Panc1 (cell line): ENCODE measurements at regions not wholly inside any gene's neighbourhood (a gene's known extent, or its start where the extent isn't known, plus 50 kb on each side); places are given as distances from the start of the nearest gene placed in this dataset.

ENCODE experiments used
- ATAC-seq: fragments of 200-7000 bp; cut with Tn5 transposase; 2 replicates; pipeline ENCODE4 v1.9.1; 2020; ENCODE audit warnings: mild to moderate bottlenecking, moderate library complexity
- BruUV-seq: library from RNA; stranded (reverse); fragments of 400-500 nt; replicated peaks from 2 replicates; lab custom pipeline; 2021; lab: Mats Ljungman, UMichigan
- CTCF ChIA-PET: fragments of 300-600 bp; sonication (Branson Sonifier 250); formaldehyde crosslinking; loops from one replicate; lab custom pipeline; 2022; ENCODE audit warnings: antibody characterized with exemption; lab: Charles Lee
- POLR2A ChIA-PET: fragments of 300-600 bp; sonication (Branson Sonifier 250); formaldehyde crosslinking; loops from one replicate; lab custom pipeline; 2022; ENCODE audit warnings: antibody characterized with exemption; lab: Charles Lee
- DNase-seq: peaks from one replicate; pipeline ENCODE4 v3.0.0-alpha.2; 2010; ENCODE audit warnings: low read depth, low spot score
- H3K27ac ChIP-seq: 2 replicates; pipeline ENCODE4 v1.5.1; 2011; ENCODE audit warnings: mild to moderate bottlenecking, low read length, inconsistent platforms
- H3K27me3 ChIP-seq: fragments of 200-500 bp; sonication (Bioruptor generic); 2 replicates; pipeline ENCODE4 v1.6.0; 2014; ENCODE audit warnings: low read length, inconsistent platforms; ENCODE audit not compliant: control insufficient read depth, insufficient read depth
- H3K36me3 ChIP-seq: fragments of 200-500 bp; sonication (Bioruptor generic); 2 replicates; pipeline ENCODE4 v1.5.1; 2014; ENCODE audit warnings: inconsistent platforms, mild to moderate bottlenecking, low read length, moderate library complexity; ENCODE audit not compliant: control insufficient read depth, insufficient read depth
- H3K4me1 ChIP-seq: 2 replicates; pipeline ENCODE4 v1.5.1; 2011; ENCODE audit warnings: inconsistent platforms, mild to moderate bottlenecking, low read length, moderate library complexity; ENCODE audit not compliant: control insufficient read depth, insufficient read depth
- H3K4me3 ChIP-seq, 2 experiments: 2 replicates each; pipeline ENCODE4 v1.5.1; 2011 to 2012; ENCODE audit warnings: low read depth in 2 of 2, low read length in 2 of 2, mild to moderate bottlenecking in 2 of 2, inconsistent platforms in 1 of 2, moderate library complexity in 1 of 2
- H3K9me3 ChIP-seq: fragments of 200-500 bp; sonication (Bioruptor generic); 2 replicates; pipeline ENCODE4 v1.5.1; 2014; ENCODE audit warnings: low read depth, mild to moderate bottlenecking, inconsistent platforms, low read length, moderate library complexity; ENCODE audit not compliant: control insufficient read depth, insufficient read depth
- CTCF ChIP-seq: fragments of 450-650 bp; IDR thresholded peaks from 2 replicates; pipeline ENCODE4 v1.5.1; 2017; ENCODE audit warnings: mild to moderate bottlenecking
- POLR2AphosphoS5 ChIP-seq: IDR thresholded peaks from 2 replicates; pipeline ENCODE4 v1.6.1; 2012; ENCODE audit warnings: mild to moderate bottlenecking, low read depth, low read length, moderate library complexity
- REST ChIP-seq, 2 experiments: IDR thresholded peaks; 2 replicates each; pipeline ENCODE4 v1.6.1; 2011 to 2012; ENCODE audit warnings: low read depth in 2 of 2, control low read depth in 1 of 2, low read length in 1 of 2, mild to moderate bottlenecking in 1 of 2, moderate library complexity in 1 of 2; ENCODE audit not compliant: insufficient read depth in 1 of 2
- SIN3A ChIP-seq: IDR thresholded peaks from 2 replicates; pipeline ENCODE4 v1.6.1; 2012; ENCODE audit warnings: low read depth, mild to moderate bottlenecking, low read length, moderate library complexity, borderline replicate concordance; ENCODE audit not compliant: insufficient read depth
- TCF7L2 ChIP-seq: IDR thresholded peaks from 2 replicates; pipeline ENCODE4 v1.6.1; 2011; ENCODE audit warnings: mild to moderate bottlenecking, low read depth, low read length, inconsistent platforms
- in situ Hi-C: cut with HindIII; loops from 2 replicates; pipeline ENCODE4 v1.10.0; 2016; ENCODE audit warnings: low sequenced_read_pairs, low pct_unique_long_range_greater_than_20kb
- intact Hi-C: fragments of 100-400 bp; cut with micrococcal nuclease; formaldehyde crosslinking; loops from one replicate; pipeline ENCODE4 v1.10.0; 2022; ENCODE audit not compliant: unreplicated experiment

- Histone ChIP-seq H3K4me1 (no peaks in the 10 kb centered on the region), H3K27me3 (no peaks in the 10 kb centered on the region), H3K9me3 (no peaks in the 10 kb centered on the region), H3K27ac (no peak overlapping the region), H3K4me3 (no peak overlapping the region), H3K36me3 (no peaks in the 10 kb centered on the region)
- BruUV-seq = no TSS peak
- ATAC-seq (no peak), DNase-seq (no peak)
- ChIA-PET POLR2A (interaction anchor here (0.7 kb wide), 1 partner anchor 98 kb away, joined by 6 read pairs; no protein-coding TSS in a partner anchor), CTCF (no interaction called here)
- in situ Hi-C loops (no loop called here), intact Hi-C loops (no loop called here)
- no peak for TF ChIP-seq REST (IDR thresholded peaks at IDR 0.05; ENCODE audit: insufficient read depth in 1 of 2, low read depth in 2 of 2, low read length in 1 of 2)
Observed at GRCh38 chr10:64750672-64751071, 1229.5 kb downstream of the REEP3 start.

- H3K4me3 ChIP-seq = no peak overlapping the region
- TF ChIP-seq SIN3A (no peak), POLR2AphosphoS5 (no peak), TCF7L2 (no peak), REST (IDR thresholded peaks at IDR 0.05; ENCODE audit: insufficient read depth in 1 of 2, low read depth in 2 of 2, low read length in 1 of 2) (no peak), CTCF (no peak)
- no peaks in the 10 kb centered on the region for H3K27me3 ChIP-seq
- no peaks in the 10 kb centered on the region for H3K9me3 ChIP-seq
- no TSS peak for BruUV-seq
- ATAC-seq (no peak), DNase-seq (no peak)
- in situ Hi-C loops = no loop called here
- H3K27ac ChIP-seq = no peak overlapping the region
- ChIA-PET POLR2A (no interaction called here), CTCF (no interaction called here)
- intact Hi-C loops = no loop called here
- H3K36me3 ChIP-seq = no peaks in the 10 kb centered on the region
- H3K4me1 ChIP-seq = no peaks in the 10 kb centered on the region
Observed at GRCh38 chr10:64753516-64753915, 1232.3 kb downstream of the REEP3 start.
